ENCODE measurements at regions not wholly inside any gene's neighbourhood (a gene's known extent, or its start where the extent isn't known, plus 50 kb on each side); places are given as distances from the start of the nearest gene placed in this dataset.
A peak's percentile ranks its signal among the peaks of the same experiment; 100 is the strongest.

- TF ChIP-seq CTCF (IDR thresholded peaks at IDR 0.05) = no peak
- no peak overlapping the region for H3K4me3 Mint-ChIP-seq
- DNase-seq = no peak
- H3K9me3 Mint-ChIP-seq = peaks cover 8% of the 10 kb centered on the region; the same call in 1 of the 2 replicates
- no peaks in the 10 kb centered on the region for H3K36me3 Mint-ChIP-seq (ENCODE audit: low read depth)
- H3K27ac Mint-ChIP-seq = no peak overlapping the region
- peaks cover 4% of the 10 kb centered on the region; the same call in 1 of the 2 replicates for H3K4me1 Mint-ChIP-seq (ENCODE audit: low read depth)
- peaks cover 1% of the 10 kb centered on the region for H3K27me3 Mint-ChIP-seq (ENCODE audit: insufficient read depth)
Measured at GRCh38 chr12:42968426-42968825, 378.9 kb upstream of the PRICKLE1 start.

GRCh38 chr12:42967850-42968249 is 378.3 kb upstream of the PRICKLE1 start:
- H3K36me3 Mint-ChIP-seq (ENCODE audit: low read depth) = no peaks in the 10 kb centered on the region
- H3K27ac Mint-ChIP-seq = no peak overlapping the region

DNA sequence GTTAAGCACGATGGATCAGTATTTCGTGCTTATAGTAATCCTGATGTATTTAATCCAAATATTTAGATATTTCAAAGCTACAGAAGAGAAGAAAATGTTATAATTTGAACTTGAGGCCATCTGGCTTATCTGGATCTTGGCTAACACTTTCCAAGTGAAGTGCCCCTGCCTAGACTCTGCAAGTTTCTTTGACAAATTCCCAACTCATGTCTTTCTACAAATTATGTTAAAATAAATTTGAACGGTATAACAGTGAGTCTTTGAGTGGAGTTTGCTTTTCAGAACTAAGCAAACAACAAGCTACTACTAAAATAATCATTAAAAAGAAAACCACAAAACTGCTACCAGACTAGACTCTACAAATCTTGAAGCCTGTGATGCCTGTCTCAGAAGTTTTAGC is 374.4 kb upstream of the PRICKLE1 start:
- no peak for DNase-seq
- no peak for TF ChIP-seq CTCF (IDR thresholded peaks at IDR 0.05)
- Mint-ChIP-seq H3K36me3 (ENCODE audit: low read depth) (no peaks in the 10 kb centered on the region), H3K4me1 (ENCODE audit: low read depth) (peaks cover 29% of the 10 kb centered on the region), H3K4me3 (no peak overlapping the region), H3K27me3 (ENCODE audit: insufficient read depth) (no peaks in the 10 kb centered on the region), H3K9me3 (no peaks in the 10 kb centered on the region), H3K27ac (no peak overlapping the region)

More at GRCh38 chr12:42967850-42968249, 378.3 kb upstream of the PRICKLE1 start:
- no peak for TF ChIP-seq CTCF (IDR thresholded peaks at IDR 0.05)
- Mint-ChIP-seq H3K9me3 (peaks cover 2% of the 10 kb centered on the region; the same call in 1 of the 2 replicates), H3K4me1 (ENCODE audit: low read depth) (peaks cover 5% of the 10 kb centered on the region; the same call in 1 of the 2 replicates), H3K4me3 (no peak overlapping the region), H3K27me3 (ENCODE audit: insufficient read depth) (peaks cover 1% of the 10 kb centered on the region)
- no peak for DNase-seq

DNA sequence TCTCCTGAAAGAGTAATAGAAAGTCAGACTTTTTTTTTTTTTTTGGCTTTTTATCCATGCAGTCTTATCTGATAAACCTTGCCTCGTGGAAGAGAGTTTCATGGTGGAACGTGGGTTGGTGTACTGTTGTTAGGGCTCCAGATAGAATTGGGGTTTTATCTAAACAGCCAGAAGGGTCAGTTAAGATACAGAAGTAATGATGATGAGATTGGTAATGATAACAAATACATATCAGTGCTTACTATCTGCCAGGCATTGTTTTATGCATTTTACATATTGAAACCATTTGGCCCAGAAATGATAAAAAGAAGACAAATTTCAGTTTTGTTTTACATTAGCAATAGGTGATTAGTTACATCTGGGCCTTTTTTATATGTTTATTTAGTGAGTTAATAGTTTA is 372.8 kb upstream of the PRICKLE1 start:
- no peak overlapping the region for H3K4me3 Mint-ChIP-seq
- no peaks in the 10 kb centered on the region for H3K27me3 Mint-ChIP-seq (ENCODE audit: insufficient read depth)
- no peak for TF ChIP-seq CTCF (IDR thresholded peaks at IDR 0.05)
- H3K9me3 Mint-ChIP-seq = no peaks in the 10 kb centered on the region
- H3K4me1 Mint-ChIP-seq (ENCODE audit: low read depth) = peaks cover 45% of the 10 kb centered on the region
- DNase-seq = no peak
- no peaks in the 10 kb centered on the region for H3K36me3 Mint-ChIP-seq (ENCODE audit: low read depth)
- no peak overlapping the region for H3K27ac Mint-ChIP-seq

GRCh38 chr12:42961395-42961794 is 371.8 kb upstream of the PRICKLE1 start:
- TF ChIP-seq CTCF (IDR thresholded peaks at IDR 0.05) = no peak
- H3K27ac Mint-ChIP-seq = no peak overlapping the region
- no peaks in the 10 kb centered on the region for H3K9me3 Mint-ChIP-seq
- no peak overlapping the region for H3K4me3 Mint-ChIP-seq
- no peaks in the 10 kb centered on the region for H3K27me3 Mint-ChIP-seq (ENCODE audit: insufficient read depth)
- H3K4me1 Mint-ChIP-seq (ENCODE audit: low read depth) = peaks cover 45% of the 10 kb centered on the region
- peak; percentile 27 for DNase-seq
- H3K36me3 Mint-ChIP-seq (ENCODE audit: low read depth) = no peaks in the 10 kb centered on the region

GRCh38 chr12:42960087-42960527 is 370.6 kb upstream of the PRICKLE1 start:
- Mint-ChIP-seq H3K4me1 (ENCODE audit: low read depth) (peaks cover 45% of the 10 kb centered on the region), H3K4me3 (no peak overlapping the region), H3K27me3 (ENCODE audit: insufficient read depth) (no peaks in the 10 kb centered on the region), H3K36me3 (ENCODE audit: low read depth) (no peaks in the 10 kb centered on the region), H3K9me3 (no peaks in the 10 kb centered on the region), H3K27ac (no peak overlapping the region)
- no peak for DNase-seq
- TF ChIP-seq CTCF (IDR thresholded peaks at IDR 0.05) = no peak
